GM23248 (cell line): ENCODE measurements at regions not wholly inside any gene's neighbourhood (a gene's known extent, or its start where the extent isn't known, plus 50 kb on each side); places are given as distances from the start of the nearest gene placed in this dataset.
"Not testable (repeated sequence)": the region's sequence is repeated elsewhere in the genome, so short reads cannot be mapped to it uniquely, and the experiment has no call there.

Source experiments
- DNase-seq: peaks from one replicate; pipeline ENCODE4 v3.0.0-alpha.2; 2015
- H2AFZ ChIP-seq: fragments of 200-600 bp; sonication (generic); 2 replicates; pipeline ENCODE4 v1.6.1; 2016; ENCODE audit warnings: antibody characterized with exemption
- H3F3A ChIP-seq: fragments of 200-600 bp; sonication (generic); 2 replicates; pipeline ENCODE4 v1.6.1; 2016; ENCODE audit warnings: mild to moderate bottlenecking, antibody characterized with exemption, mixed run types; ENCODE audit not compliant: insufficient read depth
- H3K27ac ChIP-seq: fragments of 200-600 bp; sonication (generic); 2 replicates; pipeline ENCODE4 v1.5.1; 2016; ENCODE audit warnings: mild to moderate bottlenecking
- H3K27me3 ChIP-seq: fragments of 200-600 bp; sonication (generic); replicated peaks from 2 replicates; pipeline ENCODE4 v1.6.1; 2016; ENCODE audit warnings: mild to moderate bottlenecking; ENCODE audit not compliant: insufficient read depth
- H3K36me3 ChIP-seq: fragments of 200-600 bp; sonication (generic); 2 replicates; pipeline ENCODE4 v1.6.1; 2016; ENCODE audit warnings: low read depth, mild to moderate bottlenecking
- H3K4me1 ChIP-seq: fragments of 200-600 bp; sonication (generic); 2 replicates; pipeline ENCODE4 v1.6.1; 2016; ENCODE audit warnings: mild to moderate bottlenecking; ENCODE audit not compliant: insufficient read depth
- H3K4me2 ChIP-seq: fragments of 200-600 bp; sonication (generic); one replicate; pipeline ENCODE4 v1.6.1; 2016; ENCODE audit warnings: mild to moderate bottlenecking; ENCODE audit not compliant: unreplicated experiment
- H3K4me3 ChIP-seq: fragments of 200-600 bp; sonication (generic); 2 replicates; pipeline ENCODE4 v1.5.1; 2016; ENCODE audit warnings: mild to moderate bottlenecking
- H3K79me2 ChIP-seq: fragments of 200-600 bp; sonication (generic); 2 replicates; pipeline ENCODE4 v1.6.1; 2016; ENCODE audit warnings: mild to moderate bottlenecking; ENCODE audit not compliant: insufficient read depth
- H3K9ac ChIP-seq: fragments of 200-600 bp; sonication (generic); 2 replicates; pipeline ENCODE4 v1.6.1; 2016; ENCODE audit warnings: mild to moderate bottlenecking
- H3K9me2 ChIP-seq: fragments of 200-600 bp; sonication (generic); 2 replicates; pipeline ENCODE4 v1.6.1; 2016; ENCODE audit warnings: mixed run types, mild to moderate bottlenecking, moderate library complexity; ENCODE audit not compliant: insufficient read depth
- H3K9me3 ChIP-seq: fragments of 200-600 bp; sonication (generic); one replicate; pipeline ENCODE4 v1.6.1; 2017; ENCODE audit warnings: low read depth
- H4K20me1 ChIP-seq: fragments of 200-600 bp; sonication (generic); 2 replicates; pipeline ENCODE4 v1.6.0; 2016; ENCODE audit not compliant: insufficient read depth
- EZH2 ChIP-seq: fragments of 200-600 bp; sonication (generic); IDR thresholded peaks from 2 replicates; pipeline ENCODE4 v1.6.1; 2018; ENCODE audit warnings: antibody characterized with exemption, mild to moderate bottlenecking; ENCODE audit not compliant: insufficient read depth, poor library complexity, severe bottlenecking
- EZH2phosphoT487 ChIP-seq: fragments of 200-600 bp; sonication (generic); IDR thresholded peaks from 2 replicates; pipeline ENCODE4 v1.6.1; 2018; ENCODE audit warnings: antibody characterized with exemption, moderate library complexity, mild to moderate bottlenecking, low read depth; ENCODE audit not compliant: insufficient read depth
- WGBS, 2 experiments: methylation state at CpG; one replicate each; pipeline ENCODE4 v1.1.6; 2015 to 2017; ENCODE audit warnings: low lambda C conversion rate in 2 of 2, low coverage in 1 of 2; ENCODE audit errors: missing lambda C conversion rate in 2 of 2; 5-methylcytosine and 5-hydroxymethylcytosine counted together
- in situ Hi-C: fragments of 300-500 bp; cut with MboI; formaldehyde crosslinking; loops from 2 replicates; pipeline ENCODE4 v1.15.0; 2020

DNA sequence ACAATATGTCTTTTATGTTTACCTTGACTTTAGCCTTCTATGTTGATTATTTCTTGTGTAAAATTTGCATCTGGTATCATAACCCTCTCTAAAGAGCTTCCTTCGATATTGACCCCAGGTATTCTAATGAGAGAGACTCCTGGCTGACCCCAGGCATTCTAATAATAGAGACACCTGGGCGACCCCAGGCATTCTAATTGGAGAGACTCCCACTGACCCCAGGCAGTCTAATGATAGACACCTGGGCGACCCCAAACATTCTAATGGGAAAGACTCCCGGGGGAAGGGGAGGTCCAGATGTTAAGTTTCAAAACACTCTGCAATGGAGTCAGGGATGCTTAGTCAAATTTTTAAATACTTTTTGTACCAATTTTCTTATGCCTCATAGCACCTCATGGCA is 726.4 kb downstream of the COL12A1 start:
- Histone ChIP-seq H2AFZ (no peak overlapping the region), H3K79me2 (no peaks in the 10 kb centered on the region), H4K20me1 (no peaks in the 10 kb centered on the region), H3K4me1 (no peaks in the 10 kb centered on the region), H3K9me2 (0 out of 2 replicates have a peak, but pooled peaks cover 7% of the 10 kb centered on the region), H3K9me3 (no peaks in the 10 kb centered on the region), H3F3A (no peaks in the 10 kb centered on the region), H3K4me2 (no peak overlapping the region), H3K36me3 (no peaks in the 10 kb centered on the region), H3K9ac (no peak overlapping the region), H3K27me3 (no peaks in the 10 kb centered on the region), H3K27ac (no peak overlapping the region), H3K4me3 (no peak overlapping the region)
- no peak for DNase-seq
- 78 to 83% methylated on average over 4 of the region's 4 CpGs for WGBS, 2 experiments
- TF ChIP-seq EZH2 (no peak), EZH2phosphoT487 (no peak)
- in situ Hi-C loops: no loop called here

DNA sequence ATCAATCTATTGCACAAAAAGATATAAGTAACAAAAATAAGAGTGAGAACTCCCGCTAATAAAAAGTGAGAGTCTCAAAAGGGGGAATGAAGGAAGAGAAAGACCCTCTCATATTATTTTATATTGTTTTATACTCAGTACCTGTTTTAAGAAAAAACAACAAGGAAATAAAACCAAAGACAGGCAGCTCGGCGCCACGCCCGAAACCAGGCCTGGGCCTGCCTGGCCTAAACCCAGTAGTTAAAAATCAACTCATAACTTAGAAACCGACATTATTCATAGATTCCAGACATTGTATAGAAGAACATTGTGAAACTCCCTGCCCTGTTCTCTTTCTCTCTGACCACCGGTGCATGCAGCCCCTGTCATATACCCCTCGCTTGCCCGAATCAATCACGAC is 731.8 kb downstream of the COL12A1 start:
- H3K4me1 ChIP-seq, H3K36me3 ChIP-seq, H4K20me1 ChIP-seq, in situ Hi-C loops, DNase-seq, H3K4me3 ChIP-seq, H3K9me2 ChIP-seq, H3K9ac ChIP-seq, H2AFZ ChIP-seq, H3F3A ChIP-seq, H3K27me3 ChIP-seq, H3K4me2 ChIP-seq, H3K27ac ChIP-seq, H3K79me2 ChIP-seq, H3K9me3 ChIP-seq: not testable (repeated sequence)
- 89 to 90% methylated on average over 10 of the region's 10 CpGs for WGBS, 2 experiments

- H3K4me3 ChIP-seq, H3F3A ChIP-seq, H2AFZ ChIP-seq, H3K9ac ChIP-seq, DNase-seq, H3K4me1 ChIP-seq, H3K9me2 ChIP-seq, H4K20me1 ChIP-seq, H3K79me2 ChIP-seq, H3K4me2 ChIP-seq, H3K9me3 ChIP-seq, H3K36me3 ChIP-seq, H3K27ac ChIP-seq, in situ Hi-C loops, H3K27me3 ChIP-seq: not testable (repeated sequence)
- WGBS, 2 experiments: 85 to 91% methylated on average over 11 to 15 of the region's 15 CpGs
Measured at GRCh38 chr6:74468552-74468951, 737.3 kb downstream of the COL12A1 start.

GRCh38 chr6:74467533-74468215 is 738.2 kb downstream of the COL12A1 start:
- H3K4me1 ChIP-seq: no peaks in the 10 kb centered on the region
- TF ChIP-seq EZH2phosphoT487: no peak
- no peak for TF ChIP-seq EZH2
- H3K36me3 ChIP-seq: no peaks in the 10 kb centered on the region
- H3K27me3 ChIP-seq: no peaks in the 10 kb centered on the region
- in situ Hi-C loops: no loop called here
- H3K9ac ChIP-seq: no peak overlapping the region
- no peak overlapping the region for H2AFZ ChIP-seq
- H3F3A ChIP-seq: no peaks in the 10 kb centered on the region
- H3K27ac ChIP-seq: no peak overlapping the region
- H3K4me2 ChIP-seq: no peak overlapping the region
- DNase-seq: no peak
- H4K20me1 ChIP-seq: no peaks in the 10 kb centered on the region
- H3K9me2 ChIP-seq: no peaks in the 10 kb centered on the region
- no peak overlapping the region for H3K4me3 ChIP-seq
- WGBS, 2 experiments: 60 to 62% methylated on average over 2 of the region's 2 CpGs
- H3K9me3 ChIP-seq: no peaks in the 10 kb centered on the region
- H3K79me2 ChIP-seq: no peaks in the 10 kb centered on the region

GRCh38 chr6:74466572-74466971 is 739.3 kb downstream of the COL12A1 start:
- TF ChIP-seq EZH2: no peak
- TF ChIP-seq EZH2phosphoT487: no peak
- DNase-seq: no peak
- no peak overlapping the region for H3K4me3 ChIP-seq
- no peaks in the 10 kb centered on the region for H3K36me3 ChIP-seq
- H3K9me3 ChIP-seq: no peaks in the 10 kb centered on the region
- no peaks in the 10 kb centered on the region for H3K9me2 ChIP-seq
- H3K9ac ChIP-seq: no peak overlapping the region
- 27 to 56% methylated on average over 2 of the region's 2 CpGs for WGBS, 2 experiments
- H3K79me2 ChIP-seq: no peaks in the 10 kb centered on the region
- in situ Hi-C loops: no loop called here
- no peaks in the 10 kb centered on the region for H3K4me1 ChIP-seq
- H3F3A ChIP-seq: no peaks in the 10 kb centered on the region
- H3K4me2 ChIP-seq: no peak overlapping the region
- no peaks in the 10 kb centered on the region for H4K20me1 ChIP-seq
- no peaks in the 10 kb centered on the region for H3K27me3 ChIP-seq
- no peak overlapping the region for H2AFZ ChIP-seq
- H3K27ac ChIP-seq: no peak overlapping the region
